ENCODE measurements at regions not wholly inside any gene's neighbourhood (a gene's known extent, or its start where the extent isn't known, plus 50 kb on each side); places are given as distances from the start of the nearest gene placed in this dataset.

- TF ChIP-seq CTCF (IDR thresholded peaks at IDR 0.05) (no peak), POLR2A (IDR thresholded peaks at IDR 0.05) (no peak)
Measured at GRCh38 chr5:112630246-112631009, 107.3 kb upstream of the APC start.
